ENCODE measurements at regions not wholly inside any gene's neighbourhood (a gene's known extent, or its start where the extent isn't known, plus 50 kb on each side); places are given as distances from the start of the nearest gene placed in this dataset.
"Not testable (repeated sequence)": the region's sequence is repeated elsewhere in the genome, so short reads cannot be mapped to it uniquely, and the experiment has no call there.

DNA sequence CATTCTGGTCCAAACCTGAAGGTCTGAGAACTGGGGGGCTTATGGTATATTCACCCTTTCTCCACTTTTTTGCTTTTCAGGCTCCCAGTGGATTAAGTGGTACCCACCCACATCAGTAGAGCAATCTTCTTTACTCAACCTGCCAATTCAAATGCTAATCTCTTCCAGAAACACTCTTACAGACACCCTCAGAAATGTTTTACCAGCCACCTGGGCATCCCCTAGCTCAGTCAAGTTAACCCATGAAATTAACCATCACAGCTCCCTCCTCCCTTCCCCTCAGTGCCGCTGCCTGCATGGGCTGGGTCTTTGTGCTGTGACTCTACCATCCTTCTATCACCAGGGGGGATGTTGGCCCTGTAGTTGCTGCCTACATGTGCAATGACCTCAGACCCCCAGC is 398.7 kb downstream of the BUD13 start:
- Mint-ChIP-seq H3K27me3 (no peaks in the 10 kb centered on the region), H3K36me3 (ENCODE audit: low read depth) (no peaks in the 10 kb centered on the region), H3K27ac (no peak overlapping the region), H3K4me1 (no peaks in the 10 kb centered on the region), H3K4me3 (no peak overlapping the region)
- DNase-seq, result no peak
- no peaks in the 10 kb centered on the region for H3K9me3 ChIP-seq (ENCODE audit: control insufficient read depth, low read length, poor library complexity, severe bottlenecking)
- ATAC-seq, result no peak

- H3K9me3 ChIP-seq (ENCODE audit: control insufficient read depth, low read length, poor library complexity, severe bottlenecking), result no peaks in the 10 kb centered on the region
- Mint-ChIP-seq H3K27ac (no peak overlapping the region), H3K4me1 (no peaks in the 10 kb centered on the region), H3K4me3 (no peak overlapping the region), H3K36me3 (ENCODE audit: low read depth) (no peaks in the 10 kb centered on the region), H3K27me3 (no peaks in the 10 kb centered on the region)
- DNase-seq (no peak), ATAC-seq (no peak)
These were observed 399.5 kb downstream of the BUD13 start for GRCh38 chr11:116373104-116373944.

- H3K9me3 ChIP-seq (ENCODE audit: control insufficient read depth, low read length, poor library complexity, severe bottlenecking), result no peaks in the 10 kb centered on the region
- no peaks in the 10 kb centered on the region for H3K36me3 Mint-ChIP-seq (ENCODE audit: low read depth)
- no peaks in the 10 kb centered on the region for H3K4me1 Mint-ChIP-seq
- H3K4me3 Mint-ChIP-seq, result no peak overlapping the region
- ATAC-seq, result no peak
- H3K27me3 Mint-ChIP-seq, result peaks cover 7% of the 10 kb centered on the region
- DNase-seq, result no peak
- no peak overlapping the region for H3K27ac Mint-ChIP-seq
These were observed 401.6 kb downstream of the BUD13 start for GRCh38 chr11:116371146-116371545.

DNA sequence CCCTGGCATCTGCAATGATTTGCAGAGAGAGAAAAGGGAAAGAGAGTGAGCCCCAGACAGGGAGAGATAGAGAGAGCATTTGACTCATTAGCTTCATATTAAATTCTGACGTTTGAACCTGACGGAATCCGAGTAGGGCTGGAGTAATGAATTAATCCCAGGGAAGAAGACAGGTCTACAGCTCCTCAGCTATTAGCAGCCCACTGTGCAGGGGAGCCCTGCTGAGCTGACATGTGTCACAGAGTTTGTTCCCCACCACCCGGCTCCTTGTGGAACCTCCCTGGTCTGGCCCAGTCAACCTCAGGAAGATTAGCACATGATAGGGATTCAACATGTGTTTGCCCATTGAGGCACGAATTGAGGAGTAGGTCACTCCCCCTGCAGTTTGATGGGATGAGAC is 404.0 kb downstream of the BUD13 start:
- ATAC-seq, result no peak
- no peaks in the 10 kb centered on the region for H3K4me1 Mint-ChIP-seq
- peaks cover 7% of the 10 kb centered on the region for H3K27me3 Mint-ChIP-seq
- H3K27ac Mint-ChIP-seq, result no peak overlapping the region
- H3K36me3 Mint-ChIP-seq (ENCODE audit: low read depth), result no peaks in the 10 kb centered on the region
- H3K9me3 ChIP-seq (ENCODE audit: control insufficient read depth, low read length, poor library complexity, severe bottlenecking), result no peaks in the 10 kb centered on the region
- H3K4me3 Mint-ChIP-seq, result no peak overlapping the region
- DNase-seq, result no peak

GRCh38 chr11:116366980-116367645 is 405.7 kb downstream of the BUD13 start:
- Mint-ChIP-seq H3K4me3 (no peak overlapping the region), H3K4me1 (no peaks in the 10 kb centered on the region), H3K27me3 (peaks cover 7% of the 10 kb centered on the region), H3K27ac (no peak overlapping the region), H3K36me3 (ENCODE audit: low read depth) (no peaks in the 10 kb centered on the region)
- DNase-seq (no peak), ATAC-seq (no peak)
- H3K9me3 ChIP-seq (ENCODE audit: control insufficient read depth, low read length, poor library complexity, severe bottlenecking), result no peaks in the 10 kb centered on the region

GRCh38 chr11:116366451-116366850 is 406.3 kb downstream of the BUD13 start:
- ATAC-seq (no peak), DNase-seq (no peak)
- H3K27me3 Mint-ChIP-seq, result peaks cover 7% of the 10 kb centered on the region
- no peaks in the 10 kb centered on the region for H3K4me1 Mint-ChIP-seq
- no peak overlapping the region for H3K4me3 Mint-ChIP-seq
- H3K36me3 Mint-ChIP-seq (ENCODE audit: low read depth), result no peaks in the 10 kb centered on the region
- no peaks in the 10 kb centered on the region for H3K9me3 ChIP-seq (ENCODE audit: control insufficient read depth, low read length, poor library complexity, severe bottlenecking)
- no peak overlapping the region for H3K27ac Mint-ChIP-seq

- H3K4me1 Mint-ChIP-seq; H3K9me3 ChIP-seq (ENCODE audit: control insufficient read depth, low read length, poor library complexity, severe bottlenecking): not testable (repeated sequence)
These were observed 407.9 kb downstream of the BUD13 start for GRCh38 chr11:116364925-116365324.

DNA sequence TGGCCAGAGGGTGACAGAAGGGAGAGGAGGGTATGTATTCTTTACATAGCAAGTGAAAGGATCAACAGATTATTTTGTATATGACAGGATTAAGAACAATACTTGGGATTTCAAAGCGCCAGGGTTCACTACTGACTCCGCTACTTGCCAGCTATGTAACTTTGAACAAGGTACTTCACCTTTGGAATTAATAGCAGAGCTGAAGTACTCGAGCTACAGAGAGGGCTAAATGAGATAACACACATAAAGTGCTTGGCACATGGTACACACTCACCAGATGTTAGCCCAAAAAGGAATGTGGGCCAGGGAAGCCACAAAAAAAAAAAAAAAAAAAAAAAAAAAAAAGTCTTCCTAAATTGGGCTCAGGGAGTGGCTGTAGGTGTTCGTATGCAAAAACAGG is 408.4 kb downstream of the BUD13 start:
- H3K27ac Mint-ChIP-seq, result no peak overlapping the region
- no peaks in the 10 kb centered on the region for H3K9me3 ChIP-seq (ENCODE audit: control insufficient read depth, low read length, poor library complexity, severe bottlenecking)
- H3K4me1 Mint-ChIP-seq, result no peaks in the 10 kb centered on the region
- H3K27me3 Mint-ChIP-seq, result peaks cover 7% of the 10 kb centered on the region
- ATAC-seq (no peak), DNase-seq (no peak)
- H3K4me3 Mint-ChIP-seq, result no peak overlapping the region
- no peaks in the 10 kb centered on the region for H3K36me3 Mint-ChIP-seq (ENCODE audit: low read depth)

More at GRCh38 chr11:116364925-116365324, 407.9 kb downstream of the BUD13 start:
- ATAC-seq; H3K36me3 Mint-ChIP-seq (ENCODE audit: low read depth); H3K4me3 Mint-ChIP-seq; DNase-seq; H3K27me3 Mint-ChIP-seq; H3K27ac Mint-ChIP-seq: not testable (repeated sequence)

GRCh38 chr11:116360221-116360941 is 412.4 kb downstream of the BUD13 start:
- Mint-ChIP-seq H3K27ac (no peak overlapping the region), H3K4me3 (no peak overlapping the region), H3K27me3 (peaks cover 11% of the 10 kb centered on the region), H3K36me3 (ENCODE audit: low read depth) (no peaks in the 10 kb centered on the region), H3K4me1 (no peaks in the 10 kb centered on the region)
- DNase-seq (no peak), ATAC-seq (no peak)
- no peaks in the 10 kb centered on the region for H3K9me3 ChIP-seq (ENCODE audit: control insufficient read depth, low read length, poor library complexity, severe bottlenecking)

- H3K4me1 Mint-ChIP-seq, result no peaks in the 10 kb centered on the region
- no peaks in the 10 kb centered on the region for H3K36me3 Mint-ChIP-seq (ENCODE audit: low read depth)
- H3K27me3 Mint-ChIP-seq, result peaks cover 19% of the 10 kb centered on the region
- H3K4me3 Mint-ChIP-seq, result no peak overlapping the region
- ATAC-seq, result no peak
- H3K27ac Mint-ChIP-seq, result no peak overlapping the region
- no peaks in the 10 kb centered on the region for H3K9me3 ChIP-seq (ENCODE audit: control insufficient read depth, low read length, poor library complexity, severe bottlenecking)
- no peak for DNase-seq
These were observed 414.8 kb downstream of the BUD13 start for GRCh38 chr11:116357784-116358544.

DNA sequence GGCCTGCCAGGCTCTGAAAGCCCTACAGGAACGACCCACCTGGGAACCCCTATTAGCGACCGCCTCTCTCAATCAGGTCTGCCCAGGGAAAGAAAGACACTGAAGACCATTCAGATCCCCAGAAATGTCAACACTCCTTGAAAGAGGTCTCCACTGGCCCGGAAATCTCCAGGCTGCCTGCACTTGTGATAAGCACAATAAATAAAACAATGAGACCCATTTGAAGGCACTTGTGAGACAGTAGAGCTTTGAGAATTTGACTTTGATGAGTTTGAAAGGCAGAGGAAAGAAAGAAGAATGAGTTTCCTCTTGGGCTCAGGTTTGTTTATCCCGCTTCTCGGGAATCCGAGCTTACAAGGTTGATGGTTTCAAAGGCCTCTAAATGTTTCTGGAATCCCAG is 416.3 kb downstream of the BUD13 start:
- no peaks in the 10 kb centered on the region for H3K4me1 Mint-ChIP-seq
- no peak overlapping the region for H3K27ac Mint-ChIP-seq
- no peaks in the 10 kb centered on the region for H3K9me3 ChIP-seq (ENCODE audit: control insufficient read depth, low read length, poor library complexity, severe bottlenecking)
- H3K4me3 Mint-ChIP-seq, result no peak overlapping the region
- DNase-seq (no peak), ATAC-seq (no peak)
- peaks cover 19% of the 10 kb centered on the region for H3K27me3 Mint-ChIP-seq
- no peaks in the 10 kb centered on the region for H3K36me3 Mint-ChIP-seq (ENCODE audit: low read depth)

DNA sequence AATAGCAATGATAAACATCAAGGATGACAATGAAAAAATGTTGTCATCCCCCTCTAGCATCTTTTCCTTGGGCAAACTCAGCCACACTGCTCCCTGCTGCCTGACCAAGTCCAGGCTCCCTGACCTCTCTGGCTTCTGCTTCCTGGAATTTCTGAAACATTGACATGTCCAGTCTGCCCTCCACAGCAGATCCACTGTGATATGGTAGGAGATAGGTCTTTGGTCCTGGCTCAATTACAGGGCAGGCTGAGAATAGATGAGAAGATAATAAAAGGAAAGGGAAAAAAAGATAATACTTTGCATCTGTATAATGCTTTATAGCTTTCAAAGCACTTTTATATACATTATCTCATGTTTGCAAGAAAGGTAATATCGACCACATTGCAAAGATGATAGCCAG is 417.7 kb downstream of the BUD13 start:
- no peak for DNase-seq
- no peaks in the 10 kb centered on the region for H3K4me1 Mint-ChIP-seq
- H3K36me3 Mint-ChIP-seq (ENCODE audit: low read depth), result no peaks in the 10 kb centered on the region
- H3K9me3 ChIP-seq (ENCODE audit: control insufficient read depth, low read length, poor library complexity, severe bottlenecking), result no peaks in the 10 kb centered on the region
- no peak for ATAC-seq
- H3K27me3 Mint-ChIP-seq, result peaks cover 19% of the 10 kb centered on the region
- no peak overlapping the region for H3K27ac Mint-ChIP-seq
- no peak overlapping the region for H3K4me3 Mint-ChIP-seq

DNA sequence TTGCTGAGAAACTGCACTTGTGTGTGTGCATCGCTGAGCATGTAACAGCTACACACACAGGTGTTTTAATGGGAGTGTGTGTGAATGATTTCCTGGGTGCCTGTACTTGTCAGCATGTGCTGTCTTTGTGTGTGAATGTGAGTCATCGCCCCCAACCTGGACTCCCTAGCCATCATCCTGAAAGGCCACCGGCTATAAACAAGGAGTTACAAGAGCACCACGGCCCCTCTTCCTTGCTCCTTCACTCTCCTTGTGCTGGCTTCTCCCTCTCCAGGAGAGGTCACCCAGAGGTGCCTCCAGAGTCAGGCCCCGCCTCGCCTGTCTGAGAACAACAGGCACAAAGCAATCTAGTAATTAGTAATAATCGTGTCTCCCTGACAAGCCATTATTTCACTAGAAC is 419.2 kb downstream of the BUD13 start:
- H3K4me1 Mint-ChIP-seq, result no peaks in the 10 kb centered on the region
- DNase-seq (no peak), ATAC-seq (no peak)
- no peaks in the 10 kb centered on the region for H3K36me3 Mint-ChIP-seq (ENCODE audit: low read depth)
- no peak overlapping the region for H3K4me3 Mint-ChIP-seq
- no peaks in the 10 kb centered on the region for H3K9me3 ChIP-seq (ENCODE audit: control insufficient read depth, low read length, poor library complexity, severe bottlenecking)
- no peak overlapping the region for H3K27ac Mint-ChIP-seq
- peaks cover 19% of the 10 kb centered on the region for H3K27me3 Mint-ChIP-seq

Data from T-helper 17 cell (primary cell).